Activated T-helper 9 cell treated with anti-CD3 and anti-CD28 coated beads, Interleukin-2, amount 50 U/mL, for 16 hours (primary cell): ENCODE measurements at regions not wholly inside any gene's neighbourhood (a gene's known extent, or its start where the extent isn't known, plus 50 kb on each side); places are given as distances from the start of the nearest gene placed in this dataset.

Experiments used
- DNase-seq: peaks from one replicate; pipeline ENCODE4 v3.0.0-alpha.2; 2020; ENCODE audit warnings: low read depth

- DNase-seq = peak; percentile 83
Measured at GRCh38 chrX:2608638-2609430, 82.3 kb upstream of the CD99 start.

- no peak for DNase-seq
Measured at GRCh38 chrX:2607113-2607512, 84.0 kb upstream of the CD99 start.

- no peak for DNase-seq
Measured at GRCh38 chrX:2600564-2600963, 90.5 kb upstream of the CD99 start.

GRCh38 chrX:2596555-2597255, 94.4 kb upstream of the CD99 start:
- no peak for DNase-seq

GRCh38 chrX:2596045-2596444, 95.0 kb upstream of the CD99 start:
- DNase-seq = no peak

GRCh38 chrX:2595258-2595657, 94.5 kb upstream of the DHRSX start:
- DNase-seq = no peak

- DNase-seq = no peak
Measured at GRCh38 chrX:2594491-2594890, 93.7 kb upstream of the DHRSX start.

GRCh38 chrX:2592279-2592678, 91.5 kb upstream of the DHRSX start:
- no peak for DNase-seq

- no peak for DNase-seq
Measured at GRCh38 chrX:2589186-2590020, 88.6 kb upstream of the DHRSX start.

- no peak for DNase-seq
Measured at GRCh38 chrX:2588049-2588448, 87.3 kb upstream of the DHRSX start.

- DNase-seq = no peak
Measured at GRCh38 chrX:2587146-2587545, 86.4 kb upstream of the DHRSX start.

GRCh38 chrX:2585158-2585470, 84.3 kb upstream of the DHRSX start:
- DNase-seq = no peak

- DNase-seq = no peak
Measured at GRCh38 chrX:2584251-2585157, 83.7 kb upstream of the DHRSX start.

- DNase-seq = no peak
Measured at GRCh38 chrX:2583194-2584162, 82.7 kb upstream of the DHRSX start.

- DNase-seq = no peak
Measured at GRCh38 chrX:2582667-2583066, 81.9 kb upstream of the DHRSX start.

- DNase-seq = no peak
Measured at GRCh38 chrX:2581296-2581695, 80.5 kb upstream of the DHRSX start.

GRCh38 chrX:2578864-2579263, 78.1 kb upstream of the DHRSX start:
- DNase-seq = no peak

GRCh38 chrX:2577844-2578466, 77.2 kb upstream of the DHRSX start:
- DNase-seq = no peak

- no peak for DNase-seq
Measured at GRCh38 chrX:2576793-2577192, 76.0 kb upstream of the DHRSX start.

GRCh38 chrX:2574271-2574670, 73.5 kb upstream of the DHRSX start:
- DNase-seq = no peak
